ES-I3 (cell line): ENCODE measurements at regions not wholly inside any gene's neighbourhood (a gene's known extent, or its start where the extent isn't known, plus 50 kb on each side); places are given as distances from the start of the nearest gene placed in this dataset.

ENCODE experiments used
- H3K36me3 ChIP-seq: 2 replicates; pipeline ENCODE4 v1.6.1; 2013; ENCODE audit warnings: mild to moderate bottlenecking, low read length, control low read depth, moderate library complexity; ENCODE audit not compliant: insufficient read depth
- H3K4me1 ChIP-seq: 2 replicates; pipeline ENCODE4 v1.6.1; 2013; ENCODE audit warnings: mild to moderate bottlenecking, control low read depth, low read length; ENCODE audit not compliant: insufficient read depth
- H3K9ac ChIP-seq: 2 replicates; pipeline ENCODE4 v1.6.1; 2013; ENCODE audit warnings: low read depth, mild to moderate bottlenecking, low read length, moderate library complexity
- H3K9me3 ChIP-seq: 2 replicates; pipeline ENCODE4 v1.6.1; 2013; ENCODE audit warnings: mild to moderate bottlenecking, low read length, moderate library complexity; ENCODE audit not compliant: control insufficient read depth, insufficient read depth

DNA sequence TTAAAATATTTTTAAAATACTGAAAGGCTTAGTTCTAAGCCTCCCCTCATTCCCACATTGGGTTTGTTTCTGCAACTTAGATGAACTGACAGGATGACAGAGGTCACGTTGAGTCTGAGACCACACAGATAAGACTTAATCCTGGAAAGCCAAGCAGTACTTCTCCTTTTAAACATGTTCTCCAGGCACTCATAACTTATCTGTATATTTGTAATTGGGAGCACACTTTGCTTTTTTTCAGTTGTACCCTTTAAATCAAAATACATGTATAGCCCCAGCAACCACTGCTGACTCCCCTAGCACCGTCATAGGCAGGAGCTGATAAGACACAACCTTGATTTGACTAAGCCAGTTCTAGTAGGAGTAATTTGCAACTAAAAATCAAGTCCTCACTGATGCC is 394.8 kb downstream of the PID1 start:
- Histone ChIP-seq H3K36me3 (no peaks in the 10 kb centered on the region), H3K4me1 (no peaks in the 10 kb centered on the region), H3K9me3 (no peaks in the 10 kb centered on the region), H3K9ac (no peak overlapping the region)

GRCh38 chr2:228875152-228875900 is 395.8 kb downstream of the PID1 start:
- Histone ChIP-seq H3K4me1 (no peaks in the 10 kb centered on the region), H3K9me3 (no peaks in the 10 kb centered on the region), H3K9ac (no peak overlapping the region), H3K36me3 (no peaks in the 10 kb centered on the region)

GRCh38 chr2:228871012-228871411 is 400.1 kb downstream of the PID1 start:
- H3K9me3 ChIP-seq = no peaks in the 10 kb centered on the region
- H3K9ac ChIP-seq = no peak overlapping the region
- H3K4me1 ChIP-seq = peaks cover 3% of the 10 kb centered on the region; the same call in 1 of the 2 replicates
- H3K36me3 ChIP-seq = no peaks in the 10 kb centered on the region

GRCh38 chr2:228869636-228870264 is 401.3 kb downstream of the PID1 start:
- H3K4me1 ChIP-seq = peaks cover 3% of the 10 kb centered on the region; the same call in 1 of the 2 replicates
- no peak overlapping the region for H3K9ac ChIP-seq
- no peaks in the 10 kb centered on the region for H3K9me3 ChIP-seq
- no peaks in the 10 kb centered on the region for H3K36me3 ChIP-seq

DNA sequence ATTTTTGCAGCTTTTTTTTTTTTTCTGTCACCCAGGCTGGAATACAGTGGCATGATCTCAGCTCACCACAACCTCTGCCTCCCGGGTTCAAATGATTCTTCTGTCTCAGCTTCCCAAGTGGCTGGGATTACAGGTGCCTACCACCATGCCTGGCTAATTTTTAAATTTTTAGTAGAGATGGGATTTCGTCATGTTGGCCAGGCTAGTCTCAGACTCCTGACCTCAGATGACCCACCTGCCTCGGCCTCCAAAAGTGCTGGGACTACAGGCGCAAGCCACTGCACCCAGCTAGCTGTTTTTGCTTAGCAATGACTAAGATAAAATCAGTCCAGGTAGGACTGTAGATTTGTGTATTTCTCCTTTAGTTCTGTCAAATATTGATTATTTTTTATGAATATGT is 403.7 kb downstream of the PID1 start:
- Histone ChIP-seq H3K9ac (no peak overlapping the region), H3K36me3 (no peaks in the 10 kb centered on the region), H3K9me3 (no peaks in the 10 kb centered on the region)

DNA sequence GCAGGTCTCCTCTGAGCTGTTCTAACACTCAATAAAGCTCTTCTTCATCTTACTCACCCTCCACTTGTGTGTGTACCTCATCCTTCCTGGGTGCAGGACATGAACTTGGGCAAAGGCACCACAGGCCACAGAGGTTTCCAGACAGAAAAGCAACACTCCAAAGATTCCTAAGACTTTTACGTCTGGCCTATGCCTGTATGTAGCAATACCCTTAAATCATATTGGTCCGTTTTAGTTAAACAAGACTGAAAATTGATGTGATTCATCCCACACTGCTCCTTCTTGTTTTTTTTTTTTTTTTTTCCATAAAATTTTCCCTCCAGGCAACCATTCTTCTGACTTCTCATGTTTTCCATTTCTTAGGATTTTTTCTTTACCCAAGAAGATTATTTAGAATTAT is 404.3 kb downstream of the PID1 start:
- Histone ChIP-seq H3K36me3 (no peaks in the 10 kb centered on the region), H3K4me1 (peaks cover 3% of the 10 kb centered on the region; the same call in 1 of the 2 replicates), H3K9ac (no peak overlapping the region), H3K9me3 (no peaks in the 10 kb centered on the region)

More for the DNA sequence above, 403.7 kb downstream of the PID1 start:
- peaks cover 3% of the 10 kb centered on the region; the same call in 1 of the 2 replicates for H3K4me1 ChIP-seq

GRCh38 chr2:228866044-228866443 is 405.0 kb downstream of the PID1 start:
- Histone ChIP-seq H3K9ac (no peak overlapping the region), H3K4me1 (peaks cover 3% of the 10 kb centered on the region; the same call in 1 of the 2 replicates), H3K9me3 (no peaks in the 10 kb centered on the region)

GRCh38 chr2:228864131-228864530 is 407.0 kb downstream of the PID1 start:
- H3K9ac ChIP-seq = no peak overlapping the region
- H3K4me1 ChIP-seq = no peaks in the 10 kb centered on the region
- H3K9me3 ChIP-seq = no peaks in the 10 kb centered on the region
- H3K36me3 ChIP-seq = no peaks in the 10 kb centered on the region

More at GRCh38 chr2:228866044-228866443, 405.0 kb downstream of the PID1 start:
- H3K36me3 ChIP-seq = no peaks in the 10 kb centered on the region

DNA sequence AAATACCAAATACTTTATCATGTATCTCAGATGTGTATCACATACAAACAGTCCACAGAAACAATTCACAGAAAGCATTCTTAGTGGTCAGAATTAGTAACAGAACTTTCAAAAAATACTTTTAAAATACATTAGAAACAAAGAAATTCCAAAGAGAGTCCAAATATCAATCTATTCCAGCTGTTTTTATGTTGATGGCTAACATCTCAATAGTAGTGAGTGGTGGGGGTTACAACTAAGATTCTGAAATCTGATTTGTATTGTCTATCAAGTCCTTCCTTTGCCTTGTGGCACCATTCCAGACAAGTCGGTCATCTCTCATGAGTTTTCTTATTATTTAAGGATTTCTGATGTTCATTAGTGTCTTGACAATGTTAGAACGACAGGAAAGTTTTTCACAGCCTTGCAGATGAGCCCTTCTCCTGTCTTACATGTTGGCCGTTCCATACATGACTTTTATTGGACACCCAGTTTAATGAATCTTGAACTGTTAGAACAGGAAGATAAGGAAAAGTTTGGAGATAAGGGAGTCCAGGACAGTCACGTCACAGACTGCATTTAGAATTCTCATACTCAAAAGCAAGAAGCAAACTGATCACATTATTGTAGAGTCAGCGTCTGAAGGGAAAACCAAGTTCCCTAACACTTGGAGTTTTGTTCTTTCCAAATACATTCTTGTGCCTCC is 410.3 kb downstream of the PID1 start:
- no peaks in the 10 kb centered on the region for H3K9me3 ChIP-seq
- H3K36me3 ChIP-seq = no peaks in the 10 kb centered on the region
- no peaks in the 10 kb centered on the region for H3K4me1 ChIP-seq
- no peak overlapping the region for H3K9ac ChIP-seq

- Histone ChIP-seq H3K9me3 (no peaks in the 10 kb centered on the region), H3K36me3 (no peaks in the 10 kb centered on the region), H3K4me1 (no peaks in the 10 kb centered on the region), H3K9ac (no peak overlapping the region)
Measured at GRCh38 chr2:228853151-228853550, 417.9 kb downstream of the PID1 start.

GRCh38 chr2:228848638-228849037 is 422.4 kb downstream of the PID1 start:
- no peaks in the 10 kb centered on the region for H3K4me1 ChIP-seq
- H3K9ac ChIP-seq = no peak overlapping the region
- no peaks in the 10 kb centered on the region for H3K9me3 ChIP-seq
- no peaks in the 10 kb centered on the region for H3K36me3 ChIP-seq

DNA sequence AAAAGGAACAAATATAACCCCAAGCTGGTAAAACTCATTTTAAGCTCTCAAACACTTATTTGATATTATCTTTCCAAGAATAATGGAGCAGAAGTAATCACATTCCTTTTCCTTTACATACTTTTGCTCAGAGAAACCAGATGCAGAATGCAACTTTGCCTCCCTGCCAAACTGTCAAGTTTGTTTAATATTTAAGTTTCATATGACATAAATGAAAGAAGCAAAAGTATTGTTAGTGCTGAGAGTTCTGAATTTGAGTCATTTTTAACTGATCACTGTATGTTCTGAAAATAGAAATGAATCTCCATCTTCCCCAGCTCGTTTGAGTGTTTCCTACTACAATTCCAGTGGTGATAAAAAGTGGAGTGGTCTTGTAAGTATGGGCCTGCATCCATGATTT is 423.4 kb downstream of the PID1 start:
- Histone ChIP-seq H3K9ac (no peak overlapping the region), H3K4me1 (no peaks in the 10 kb centered on the region), H3K9me3 (no peaks in the 10 kb centered on the region), H3K36me3 (no peaks in the 10 kb centered on the region)

DNA sequence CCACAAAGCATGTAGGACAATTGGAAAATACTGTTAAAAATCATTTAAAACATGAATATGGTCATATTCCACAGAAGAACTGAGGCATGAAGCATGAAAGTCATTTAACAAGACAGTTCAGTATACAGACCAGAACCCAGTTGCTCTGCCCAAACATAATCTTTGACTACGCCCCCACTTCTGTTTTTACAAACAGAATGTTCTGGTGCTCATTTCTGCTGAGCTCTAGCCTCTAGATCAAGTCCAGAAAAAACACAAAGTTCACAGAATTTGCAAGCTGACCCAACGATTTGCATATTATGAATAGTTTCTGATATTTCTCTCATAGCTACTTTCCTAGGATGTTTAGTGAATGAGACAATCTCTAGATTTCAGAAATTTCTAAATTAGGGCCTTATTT is 424.9 kb downstream of the PID1 start:
- H3K36me3 ChIP-seq = no peaks in the 10 kb centered on the region

DNA sequence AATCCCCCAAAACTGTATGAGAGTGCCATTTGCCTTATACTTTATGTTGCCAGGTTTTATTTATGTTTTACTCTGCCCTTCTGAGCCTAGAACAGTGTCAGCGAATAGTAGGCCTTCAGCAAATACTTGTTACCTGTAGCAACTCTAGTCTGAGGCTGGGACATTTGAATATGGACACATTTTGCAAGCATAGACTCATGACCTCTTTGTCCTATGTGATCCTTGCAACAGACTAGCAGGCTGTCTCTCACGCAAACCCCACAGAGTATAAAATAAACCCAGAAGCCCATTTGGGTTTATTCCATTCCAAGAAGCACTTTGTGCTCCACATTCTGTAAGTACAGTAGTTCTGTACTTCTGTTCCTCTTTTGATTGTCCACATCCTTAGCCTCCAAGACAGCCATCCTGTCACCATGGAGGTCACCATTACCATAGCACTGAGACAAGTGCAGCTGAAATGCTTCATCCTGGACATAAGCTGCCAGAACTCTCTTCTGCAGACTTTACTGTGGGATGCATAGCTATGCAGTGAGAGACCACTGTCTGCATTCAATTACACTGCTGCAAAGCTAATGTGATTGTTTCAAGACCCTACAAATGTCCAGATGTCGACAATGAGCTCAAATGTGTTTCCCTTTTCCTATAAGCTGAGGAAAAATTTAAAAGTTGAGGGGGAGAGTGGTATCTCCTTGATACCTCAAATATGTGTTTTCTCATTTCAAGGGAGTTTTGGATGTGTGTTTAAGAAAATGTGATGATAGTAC is 425.7 kb downstream of the PID1 start:
- no peaks in the 10 kb centered on the region for H3K4me1 ChIP-seq
- no peaks in the 10 kb centered on the region for H3K36me3 ChIP-seq
- no peaks in the 10 kb centered on the region for H3K9me3 ChIP-seq
- no peak overlapping the region for H3K9ac ChIP-seq

More for the DNA sequence above, 424.9 kb downstream of the PID1 start:
- H3K9ac ChIP-seq = no peak overlapping the region
- no peaks in the 10 kb centered on the region for H3K4me1 ChIP-seq
- no peaks in the 10 kb centered on the region for H3K9me3 ChIP-seq
